Pulmonary artery endothelial cell (primary cell): ENCODE measurements at regions not wholly inside any gene's neighbourhood (a gene's known extent, or its start where the extent isn't known, plus 50 kb on each side); places are given as distances from the start of the nearest gene placed in this dataset.

Experiments used
- DNase-seq: peaks from one replicate; pipeline ENCODE4 v3.0.0-alpha.2; 2011; ENCODE audit warnings: low read depth, low spot score

DNA sequence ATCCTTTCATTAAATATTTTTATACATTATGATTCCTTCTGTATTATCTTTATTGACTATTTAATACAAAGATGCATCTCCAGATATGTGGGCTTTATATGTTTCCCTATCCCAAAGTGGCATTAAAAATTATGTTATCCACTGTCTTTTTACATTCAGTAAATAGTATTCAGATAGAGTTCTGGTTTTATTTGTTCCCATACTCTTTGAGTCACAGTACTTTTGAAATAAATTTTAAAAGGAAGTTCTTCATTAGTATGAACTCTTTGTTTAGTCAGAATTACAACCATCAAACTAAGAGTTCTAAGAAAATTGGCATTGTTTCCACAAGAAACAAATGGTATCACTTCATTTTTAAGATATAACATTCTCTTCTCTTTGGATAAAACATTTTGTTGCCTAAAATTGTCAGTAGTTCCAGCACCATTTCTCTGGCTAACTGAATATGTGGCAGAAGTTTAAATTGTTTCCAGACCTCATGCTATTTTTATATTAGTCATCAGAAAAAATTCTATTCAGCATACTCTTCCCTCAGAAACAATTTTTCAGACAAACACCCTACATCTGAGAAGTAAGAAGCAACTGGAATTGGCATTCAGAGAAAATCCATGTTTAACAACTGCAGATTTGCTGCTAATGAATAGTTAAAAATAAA, 88.5 kb upstream of the COL5A2 start:
- no peak for DNase-seq

DNA sequence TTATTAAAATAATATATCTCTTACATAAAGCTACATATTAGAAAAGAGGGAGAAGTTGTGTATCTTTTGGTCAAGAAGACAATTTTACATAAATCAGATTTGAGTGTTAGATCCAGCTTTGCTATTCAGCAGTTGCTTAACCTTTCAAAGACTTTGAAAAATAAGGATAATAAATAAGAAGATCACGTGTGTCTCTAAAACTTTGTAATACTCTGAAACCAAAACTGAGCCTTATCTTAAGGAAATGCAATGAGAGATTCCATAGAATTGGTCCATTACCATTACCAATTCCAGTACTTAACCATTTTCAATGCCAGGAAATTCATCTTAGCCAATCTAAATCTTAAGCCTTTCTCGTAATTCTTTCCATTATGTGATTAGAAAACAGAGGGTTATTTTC, 89.2 kb upstream of the COL5A2 start:
- no peak for DNase-seq

DNA sequence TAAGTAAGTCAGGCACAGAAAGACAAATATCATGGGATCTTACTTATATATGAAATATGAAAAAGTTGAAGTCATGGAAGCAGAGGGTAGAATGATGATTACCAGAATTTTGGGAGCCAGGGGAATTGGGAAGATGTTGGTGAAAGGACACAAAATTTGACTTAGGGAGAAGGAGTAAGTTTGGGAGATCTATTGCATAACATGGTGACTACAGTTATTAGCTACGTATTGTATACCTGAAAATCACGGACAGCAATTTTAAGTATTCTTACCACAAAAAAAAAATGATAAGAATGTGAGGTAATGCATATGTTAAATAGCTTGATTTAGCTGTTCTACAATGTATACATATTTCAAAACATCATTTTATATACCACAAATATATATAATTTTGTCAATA, 94.2 kb upstream of the COL5A2 start:
- DNase-seq, result no peak

DNA sequence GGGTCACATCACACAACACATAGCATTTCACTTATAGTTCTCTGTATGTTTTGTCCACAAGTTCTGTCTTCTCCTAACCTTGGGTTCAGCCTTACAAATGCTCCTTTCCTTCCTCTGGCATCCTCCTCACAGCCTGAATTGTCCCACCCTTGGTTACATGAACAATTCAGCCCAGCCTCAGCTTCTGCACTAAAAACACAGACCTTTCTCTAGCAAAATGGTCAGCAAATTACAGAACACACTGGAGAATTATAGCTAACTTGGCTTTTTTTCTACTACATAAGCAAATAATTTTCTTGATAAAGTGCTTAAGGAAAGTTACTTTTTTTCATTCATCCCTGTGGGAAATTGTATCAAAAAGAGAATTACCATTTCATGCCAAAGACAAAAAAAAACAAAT, 94.8 kb upstream of the COL5A2 start:
- DNase-seq, result no peak

DNA sequence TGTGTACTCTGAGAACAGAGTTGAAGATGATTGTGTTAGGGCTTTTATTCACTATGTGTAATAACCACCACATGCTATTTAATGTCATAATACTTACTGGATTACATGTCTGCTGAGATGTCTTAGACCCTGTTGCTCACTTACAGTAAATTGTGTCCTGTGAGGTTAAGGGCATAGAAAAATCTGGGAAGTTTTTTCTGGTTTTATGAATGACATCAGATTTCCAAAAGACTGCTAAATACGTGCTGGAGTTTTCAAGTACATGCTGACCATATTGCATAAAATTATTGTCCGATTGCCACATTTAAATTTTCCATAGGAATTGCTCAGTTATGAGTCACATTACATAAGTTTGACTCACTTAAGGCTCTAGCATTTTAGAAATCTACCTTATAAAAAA, 96.7 kb upstream of the COL5A2 start:
- DNase-seq, result no peak

DNA sequence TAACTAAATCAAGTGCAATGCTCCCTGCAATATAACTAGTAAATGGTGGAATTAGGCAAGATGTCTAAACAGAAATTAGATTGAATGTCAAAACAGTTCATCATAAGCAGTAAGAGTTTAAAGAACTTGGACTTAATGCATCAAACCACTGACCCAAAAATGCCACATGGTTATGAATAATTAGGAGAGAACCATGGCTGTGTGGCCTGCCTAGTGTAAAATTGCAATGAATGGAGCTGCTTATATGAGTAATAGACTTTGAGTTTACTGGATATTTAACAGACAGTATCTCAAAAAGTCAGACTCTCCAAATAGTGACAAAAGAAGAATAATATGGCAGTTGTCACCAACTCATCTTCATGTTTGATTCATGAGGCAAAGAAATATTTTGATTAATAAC, 101.6 kb upstream of the COL5A2 start:
- no peak for DNase-seq

GRCh38 chr2:189285349-189285748, 105.8 kb upstream of the COL5A2 start:
- no peak for DNase-seq

DNA sequence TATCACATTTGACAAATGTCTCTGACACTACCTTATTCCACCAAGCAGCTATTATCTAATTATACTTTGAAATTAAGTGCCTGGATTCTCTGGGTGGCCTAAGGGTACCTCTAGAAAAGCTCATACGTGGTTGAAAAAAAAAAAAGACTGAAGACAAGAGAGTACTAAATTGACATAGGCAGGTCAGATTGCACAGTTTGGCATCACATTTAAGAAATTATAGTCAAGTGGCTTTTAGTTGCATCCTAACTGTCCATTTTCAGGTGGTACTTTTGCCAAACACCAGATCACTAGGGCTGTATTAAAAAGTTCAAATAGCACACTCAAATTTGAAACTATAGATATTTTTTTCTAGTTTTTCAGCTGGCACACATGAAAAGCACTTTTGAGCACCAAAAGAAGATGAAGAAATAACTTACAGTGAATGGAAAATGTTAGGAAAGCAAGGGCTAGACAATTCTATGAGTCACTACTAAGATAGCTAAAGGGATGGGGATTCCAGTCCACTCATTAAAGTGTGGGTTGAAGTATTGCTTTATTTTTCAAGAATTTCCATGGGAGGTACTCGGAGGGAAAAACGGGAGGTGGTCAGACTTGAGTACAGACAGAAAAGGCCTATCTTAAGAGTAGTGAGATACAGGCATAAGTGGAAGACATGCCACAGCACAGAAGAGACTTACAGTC, 106.5 kb upstream of the COL5A2 start:
- no peak for DNase-seq

- no peak for DNase-seq
Observed at GRCh38 chr2:189287363-189287762, 107.8 kb upstream of the COL5A2 start.

DNA sequence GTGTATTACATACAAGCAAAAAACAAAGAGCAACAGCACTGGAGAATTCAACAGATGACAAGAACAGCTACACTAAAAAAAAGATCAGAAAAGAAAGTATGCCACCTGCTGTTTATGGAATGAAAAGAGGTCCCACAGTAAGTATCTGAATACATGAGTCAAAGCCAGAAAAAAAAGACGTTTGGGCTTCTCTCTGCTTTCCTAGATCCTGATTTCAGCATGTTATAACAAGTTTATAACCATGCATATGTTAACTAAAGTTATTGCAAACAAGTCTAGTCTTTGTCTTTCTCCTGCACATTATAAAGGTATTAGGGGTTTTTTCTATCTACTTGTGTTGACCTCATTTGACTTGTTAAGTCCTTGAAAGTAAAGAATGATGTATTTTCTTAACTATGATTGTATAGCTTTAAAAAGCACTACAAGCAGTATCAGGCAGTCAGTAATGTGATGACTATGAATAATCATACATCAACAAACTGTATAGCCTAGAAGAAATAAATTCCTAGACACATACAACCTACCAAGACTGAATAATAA, 108.5 kb upstream of the COL5A2 start:
- DNase-seq, result peak; percentile 24

DNA sequence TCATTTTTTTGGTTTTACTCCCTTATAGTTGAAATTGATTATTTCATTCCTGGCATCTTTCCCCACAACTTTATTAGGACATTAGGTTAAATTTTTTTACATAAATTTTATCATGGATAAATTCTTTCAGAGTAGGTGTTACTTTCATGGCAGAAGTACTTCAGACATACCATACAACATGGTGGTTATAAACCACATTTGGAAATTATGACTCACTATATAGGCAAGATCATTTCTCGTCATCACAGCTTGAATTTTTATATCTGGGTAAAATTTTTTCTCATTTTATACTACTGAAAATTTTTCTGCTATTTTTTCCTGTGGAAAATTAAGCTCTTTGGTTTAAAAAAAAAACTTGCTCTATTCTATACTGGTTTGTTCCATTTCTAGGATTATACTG, 111.9 kb upstream of the COL5A2 start:
- no peak for DNase-seq

GRCh38 chr2:189293164-189293563, 113.6 kb upstream of the COL5A2 start:
- DNase-seq, result no peak

DNA sequence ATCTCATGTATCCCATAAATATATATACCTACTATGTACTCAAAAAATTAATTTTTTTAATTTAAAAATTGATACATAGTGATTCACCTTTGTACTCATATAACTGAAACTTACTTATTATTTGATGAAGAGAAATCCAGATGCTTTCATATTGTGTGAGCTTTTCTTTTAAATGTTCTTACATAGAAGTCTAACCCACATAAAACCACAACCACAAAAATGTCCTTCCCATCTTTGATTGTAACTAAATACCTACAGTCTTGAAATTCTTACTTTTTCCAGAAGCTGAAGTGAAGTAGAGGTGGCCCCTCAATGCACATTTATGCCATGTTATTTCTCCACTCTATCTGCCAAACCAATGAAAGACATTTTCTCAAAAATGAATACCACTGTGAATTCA, 117.9 kb upstream of the COL5A2 start:
- DNase-seq, result no peak

DNA sequence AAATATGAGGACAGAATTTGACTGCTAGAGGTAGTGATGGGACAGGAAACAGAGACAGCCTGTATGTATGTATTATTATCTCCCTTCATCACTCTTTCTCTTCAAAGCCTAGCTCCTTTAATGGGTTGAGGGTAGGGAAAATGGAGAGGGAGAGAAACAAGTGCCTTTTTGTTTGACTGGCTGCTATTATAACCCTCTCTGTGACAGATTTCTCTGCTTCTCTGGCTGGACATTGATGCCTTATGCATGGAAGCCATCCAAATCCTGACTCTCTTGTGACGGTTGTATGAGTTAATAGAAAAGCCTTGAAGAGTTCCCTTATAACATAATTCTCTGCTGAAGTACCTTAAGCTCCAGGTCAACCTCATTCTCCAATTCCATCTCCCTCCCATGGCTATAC, 118.5 kb upstream of the COL5A2 start:
- DNase-seq, result no peak

- DNase-seq, result no peak
Observed at GRCh38 chr2:189298481-189298880, 118.9 kb upstream of the COL5A2 start.

- DNase-seq, result no peak
Observed at GRCh38 chr2:189299974-189300373, 120.4 kb upstream of the COL5A2 start.

- DNase-seq, result no peak
Observed at GRCh38 chr2:189300916-189301315, 121.4 kb upstream of the COL5A2 start.

DNA sequence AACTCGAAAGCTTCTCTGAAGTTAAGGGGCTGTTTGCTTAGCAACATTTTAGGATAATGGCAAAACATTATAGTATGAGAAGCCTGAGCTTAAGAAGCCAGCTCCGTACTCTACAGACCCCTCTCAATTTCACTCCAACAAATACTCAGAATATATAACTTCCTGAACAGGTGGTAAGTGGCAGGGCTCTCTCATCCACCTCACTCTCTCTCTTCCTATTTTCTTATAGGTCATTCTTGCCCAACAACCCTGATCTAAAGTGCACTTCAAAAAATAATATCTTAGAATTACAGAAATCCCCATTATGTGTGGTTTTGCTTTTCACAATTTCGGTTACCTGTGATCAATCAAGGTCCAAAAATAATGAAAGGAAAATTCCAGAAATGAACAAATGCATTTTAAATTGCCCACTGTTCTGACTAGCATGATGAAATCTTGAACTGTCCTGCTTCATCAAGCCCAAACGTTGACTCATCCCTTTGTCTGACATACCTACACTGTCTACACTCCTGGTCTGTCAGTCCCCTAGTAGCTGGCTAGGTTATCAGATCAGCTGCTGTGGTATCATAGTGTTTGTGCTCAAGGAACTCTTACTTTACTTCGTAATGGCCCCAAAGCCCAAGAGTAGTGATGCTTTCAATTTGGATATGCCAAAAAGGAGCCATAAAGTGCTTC, 122.8 kb upstream of the COL5A2 start:
- DNase-seq, result no peak

GRCh38 chr2:189304360-189304759, 124.8 kb upstream of the COL5A2 start:
- DNase-seq, result no peak

GRCh38 chr2:189305291-189305943, 125.9 kb upstream of the COL5A2 start:
- DNase-seq, result no peak

- DNase-seq, result no peak
Observed at GRCh38 chr2:189306525-189306924, 127.0 kb upstream of the COL5A2 start.
